A673 (cell line): ENCODE measurements at regions not wholly inside any gene's neighbourhood (a gene's known extent, or its start where the extent isn't known, plus 50 kb on each side); places are given as distances from the start of the nearest gene placed in this dataset.

ENCODE experiments used
- BruUV-seq: library from RNA; stranded (reverse); fragments of 400-500 nt; replicated peaks from 2 replicates; lab custom pipeline; 2021; lab: Mats Ljungman, UMichigan
- CTCF ChIA-PET: fragments of 300-600 bp; sonication (Branson Sonifier 250); formaldehyde crosslinking; loops from one replicate; lab custom pipeline; 2022; ENCODE audit warnings: antibody characterized with exemption; lab: Charles Lee
- POLR2A ChIA-PET: fragments of 300-600 bp; sonication (Branson Sonifier 250); formaldehyde crosslinking; loops from one replicate; lab custom pipeline; 2022; ENCODE audit warnings: antibody characterized with exemption; ENCODE audit not compliant: low non-redundant PET; lab: Charles Lee
- DNase-seq: peaks from one replicate; pipeline ENCODE4 v3.0.0-alpha.2; 2015; ENCODE audit warnings: low spot score
- H3K27ac ChIP-seq: fragments of 200-600 bp; sonication (generic); 2 replicates; pipeline ENCODE4 v1.5.1; 2016; ENCODE audit warnings: mixed run types, low read depth, mild to moderate bottlenecking, mixed read lengths, antibody characterized with exemption, low read length; ENCODE audit not compliant: poor library complexity, severe bottlenecking
- H3K27me3 ChIP-seq: fragments of 200-600 bp; sonication (generic); replicated peaks from 2 replicates; pipeline ENCODE4 v1.6.1; 2017; ENCODE audit warnings: mixed run types, low read depth, mild to moderate bottlenecking, mixed read lengths, antibody characterized with exemption, low read length; ENCODE audit not compliant: insufficient read depth, poor library complexity
- H3K36me3 ChIP-seq: fragments of 200-600 bp; sonication (generic); 2 replicates; pipeline ENCODE4 v1.6.1; 2016; ENCODE audit warnings: mixed run types, mild to moderate bottlenecking, mixed read lengths, antibody characterized with exemption, low read length; ENCODE audit not compliant: insufficient read depth, poor library complexity, severe bottlenecking
- H3K4me1 ChIP-seq: fragments of 200-600 bp; sonication (generic); 2 replicates; pipeline ENCODE4 v1.6.1; 2017; ENCODE audit warnings: mixed run types, mild to moderate bottlenecking, mixed read lengths, antibody characterized with exemption, low read length; ENCODE audit not compliant: insufficient read depth, poor library complexity, severe bottlenecking
- H3K4me3 ChIP-seq: fragments of 200-600 bp; sonication (generic); 2 replicates; pipeline ENCODE4 v1.5.1; 2016; ENCODE audit warnings: low read depth, mixed run types, mild to moderate bottlenecking, mixed read lengths, low read length; ENCODE audit not compliant: poor library complexity, severe bottlenecking
- H3K9me3 ChIP-seq: fragments of 200-600 bp; sonication (generic); 2 replicates; pipeline ENCODE4 v1.6.1; 2016; ENCODE audit warnings: mixed run types, low read depth, mild to moderate bottlenecking, mixed read lengths, antibody characterized with exemption, low read length; ENCODE audit not compliant: poor library complexity, severe bottlenecking
- CTCF ChIP-seq: fragments of 300-800, 200-600 bp; sonication (generic); conservative IDR thresholded peaks from 2 replicates; pipeline ENCODE4 v1.5.1; 2017; ENCODE audit warnings: low read depth, mild to moderate bottlenecking, antibody characterized with exemption, low read length, moderate library complexity, mixed read lengths
- EZH2 ChIP-seq: fragments of 200-600 bp; sonication (generic); IDR thresholded peaks from 2 replicates; pipeline ENCODE4 v1.6.1; 2017; ENCODE audit warnings: borderline replicate concordance, low read depth, mild to moderate bottlenecking, mixed read lengths, antibody characterized with exemption, low read length; ENCODE audit not compliant: poor library complexity, severe bottlenecking
- intact Hi-C: fragments of 100-400 bp; cut with micrococcal nuclease; formaldehyde crosslinking; loops from one replicate; pipeline ENCODE4 v1.10.0; 2022; ENCODE audit not compliant: unreplicated experiment

DNA sequence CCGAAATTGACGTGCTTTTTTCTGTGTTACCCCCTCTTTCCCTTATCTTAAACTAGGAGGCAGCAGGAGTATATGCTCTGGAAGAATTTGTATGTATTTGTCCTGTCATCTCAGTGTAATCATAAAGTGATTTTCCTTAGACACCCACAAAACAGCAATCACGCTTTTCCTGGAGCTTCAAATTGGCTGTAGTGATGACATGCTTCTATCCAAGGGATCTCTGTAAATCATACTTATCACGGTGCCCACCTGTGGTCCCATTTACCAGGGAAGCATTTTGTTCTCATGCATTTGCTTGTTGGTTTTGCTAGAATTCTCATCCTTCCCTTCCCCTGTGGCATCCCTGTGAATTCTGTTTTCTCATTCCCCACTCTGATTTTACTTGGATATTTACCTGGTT, 220.8 kb upstream of the THUMPD2 start:
- Histone ChIP-seq H3K4me1 (no peaks in the 10 kb centered on the region), H3K36me3 (no peaks in the 10 kb centered on the region), H3K27ac (no peak overlapping the region), H3K27me3 (peaks cover 13% of the 10 kb centered on the region), H3K9me3 (no peaks in the 10 kb centered on the region), H3K4me3 (no peak overlapping the region)
- no TSS peak for BruUV-seq
- ChIA-PET CTCF (no interaction called here), POLR2A (no interaction called here)
- intact Hi-C loops, result no loop called here
- DNase-seq, result no peak
- TF ChIP-seq CTCF (no peak), EZH2 (no peak)

- BruUV-seq, result no TSS peak
- Histone ChIP-seq H3K4me3 (no peak overlapping the region), H3K9me3 (no peaks in the 10 kb centered on the region), H3K27me3 (peaks cover 13% of the 10 kb centered on the region), H3K27ac (no peak overlapping the region), H3K4me1 (no peaks in the 10 kb centered on the region), H3K36me3 (no peaks in the 10 kb centered on the region)
- TF ChIP-seq CTCF (no peak), EZH2 (no peak)
- intact Hi-C loops, result no loop called here
- ChIA-PET CTCF (no interaction called here), POLR2A (no interaction called here)
- no peak for DNase-seq
These were observed 219.6 kb upstream of the THUMPD2 start for GRCh38 chr2:39998617-39999016.

GRCh38 chr2:39996653-39997080, 217.6 kb upstream of the THUMPD2 start:
- H3K9me3 ChIP-seq, result no peaks in the 10 kb centered on the region
- H3K36me3 ChIP-seq, result no peaks in the 10 kb centered on the region
- TF ChIP-seq CTCF (no peak), EZH2 (no peak)
- H3K27ac ChIP-seq, result no peak overlapping the region
- no peak for DNase-seq
- H3K27me3 ChIP-seq, result peaks cover 16% of the 10 kb centered on the region
- CTCF ChIA-PET, result no interaction called here
- BruUV-seq, result no TSS peak
- intact Hi-C loops, result no loop called here
- H3K4me1 ChIP-seq, result no peaks in the 10 kb centered on the region
- POLR2A ChIA-PET, result no interaction called here
- no peak overlapping the region for H3K4me3 ChIP-seq
